Body of pancreas (tissue), 4 donors: ENCODE measurements at regions not wholly inside any gene's neighbourhood (a gene's known extent, or its start where the extent isn't known, plus 50 kb on each side); places are given as distances from the start of the nearest gene placed in this dataset.

Experiments used
- CTCF ChIP-seq, 7 experiments: fragments of 450-650 bp in 4 of 7; fragments of 200-600 bp in 3 of 7; sonication (generic) in 3 of 7; IDR thresholded peaks; one replicate each; pipeline ENCODE4 v1.5.1; 2016 to 2019; ENCODE audit warnings: antibody characterized with exemption in 7 of 7
- POLR2A ChIP-seq, 3 donors: fragments of 450-650 bp; IDR thresholded peaks; one replicate each; pipeline ENCODE4 v1.6.1; 2016; ENCODE audit warnings: antibody characterized with exemption in 3 of 3, mild to moderate bottlenecking in 2 of 3

- TF ChIP-seq POLR2A (IDR thresholded peaks at IDR 0.05) = no peak
- no peak for TF ChIP-seq CTCF (IDR thresholded peaks at IDR 0.05)
Observed at GRCh38 chr1:70842562-70842961, 205.1 kb downstream of the PTGER3 start.
